C4-2B (cell line): ENCODE measurements at regions not wholly inside any gene's neighbourhood (a gene's known extent, or its start where the extent isn't known, plus 50 kb on each side); places are given as distances from the start of the nearest gene placed in this dataset.

Experiments used
- ZFX ChIP-seq: fragments of 450-650 bp; IDR thresholded peaks from 2 replicates; pipeline ENCODE4 v1.6.1; 2017
- TF ChIP-seq, protein P1 (sequence below): fragments of 450-650 bp; conservative IDR thresholded peaks from 2 replicates; pipeline ENCODE4 v1.5.1; 2017; ENCODE audit warnings: mild to moderate bottlenecking

DNA sequence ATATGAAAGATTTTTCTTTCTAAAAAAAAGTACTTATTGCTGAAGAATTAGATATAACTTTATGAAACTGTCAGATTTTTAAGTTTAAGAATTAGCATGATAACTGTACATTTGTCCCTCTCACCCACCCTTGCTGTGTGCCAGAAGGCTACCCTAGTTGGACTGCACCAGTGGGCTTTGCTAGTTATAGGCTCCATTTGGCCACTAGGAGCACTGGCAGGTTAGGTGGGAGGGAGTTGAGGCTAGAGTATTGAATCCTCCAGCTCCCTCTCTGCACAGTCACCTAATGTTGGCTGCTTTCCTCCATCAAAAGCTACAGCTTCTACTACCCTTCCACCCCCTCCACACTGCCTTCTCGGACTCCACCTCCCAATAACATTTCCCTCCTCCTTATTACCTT is 84.2 kb downstream of the TASL start:
- TF ChIP-seq, protein P1, sequence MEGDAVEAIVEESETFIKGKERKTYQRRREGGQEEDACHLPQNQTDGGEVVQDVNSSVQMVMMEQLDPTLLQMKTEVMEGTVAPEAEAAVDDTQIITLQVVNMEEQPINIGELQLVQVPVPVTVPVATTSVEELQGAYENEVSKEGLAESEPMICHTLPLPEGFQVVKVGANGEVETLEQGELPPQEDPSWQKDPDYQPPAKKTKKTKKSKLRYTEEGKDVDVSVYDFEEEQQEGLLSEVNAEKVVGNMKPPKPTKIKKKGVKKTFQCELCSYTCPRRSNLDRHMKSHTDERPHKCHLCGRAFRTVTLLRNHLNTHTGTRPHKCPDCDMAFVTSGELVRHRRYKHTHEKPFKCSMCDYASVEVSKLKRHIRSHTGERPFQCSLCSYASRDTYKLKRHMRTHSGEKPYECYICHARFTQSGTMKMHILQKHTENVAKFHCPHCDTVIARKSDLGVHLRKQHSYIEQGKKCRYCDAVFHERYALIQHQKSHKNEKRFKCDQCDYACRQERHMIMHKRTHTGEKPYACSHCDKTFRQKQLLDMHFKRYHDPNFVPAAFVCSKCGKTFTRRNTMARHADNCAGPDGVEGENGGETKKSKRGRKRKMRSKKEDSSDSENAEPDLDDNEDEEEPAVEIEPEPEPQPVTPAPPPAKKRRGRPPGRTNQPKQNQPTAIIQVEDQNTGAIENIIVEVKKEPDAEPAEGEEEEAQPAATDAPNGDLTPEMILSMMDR: no peak
- TF ChIP-seq ZFX: no peak
